SK-N-SH (cell line): ENCODE measurements at regions not wholly inside any gene's neighbourhood (a gene's known extent, or its start where the extent isn't known, plus 50 kb on each side); places are given as distances from the start of the nearest gene placed in this dataset.

Source experiments
- CTCF ChIA-PET: fragments of 300-600, 350-600 bp; formaldehyde crosslinking; extraction: SDS; loops from one replicate; lab custom pipeline; 2021; lab: Yijun Ruan, JAX
- POLR2A ChIA-PET: fragments of 350-600 bp; sonication (Branson Sonifier 250); formaldehyde crosslinking; extraction: SDS; loops from one replicate; lab custom pipeline; 2020; ENCODE audit warnings: antibody characterized with exemption, inconsistent platforms; lab: Yijun Ruan, JAX
- DNase-seq: peaks from one replicate; pipeline ENCODE4 v3.0.0; 2012
- H2AFZ ChIP-seq: fragments of 200-600 bp; sonication (generic); 2 replicates; pipeline ENCODE4 v1.8.1; 2016; ENCODE audit warnings: antibody characterized with exemption, mild to moderate bottlenecking, low read depth
- H3F3A ChIP-seq: fragments of 200-600 bp; sonication (generic); replicated peaks from 2 replicates; pipeline ENCODE3; 2016; ENCODE audit warnings: antibody characterized with exemption, mild to moderate bottlenecking; ENCODE audit not compliant: insufficient read depth
- H3K27ac ChIP-seq, 2 experiments: fragments of 200-500 bp in 1 of 2; fragments of 200-600 bp in 1 of 2; sonication (Bioruptor generic) in 1 of 2; sonication (generic), shearing (Covaris generic) in 1 of 2; 2 replicates each; pipeline versions ENCODE4 v1.5.1 to v1.6.1; 2014 to 2016; ENCODE audit warnings: low read depth in 2 of 2, inconsistent platforms in 1 of 2, low read length in 1 of 2, mild to moderate bottlenecking in 1 of 2, mixed read lengths in 1 of 2
- H3K27me3 ChIP-seq: fragments of 200-600 bp; sonication (generic), shearing (Covaris generic); 2 replicates; pipeline ENCODE4 v1.6.1; 2016; ENCODE audit warnings: mixed run types; ENCODE audit not compliant: insufficient read depth
- H3K36me3 ChIP-seq, 2 experiments: fragments of 200-500 bp in 1 of 2; fragments of 200-600 bp in 1 of 2; sonication (Bioruptor generic) in 1 of 2; sonication (generic) in 1 of 2; replicated peaks in 1 of 2; 2 replicates each; pipeline versions ENCODE3 to v1.5.1; 2014 to 2016; ENCODE audit warnings: low read length in 1 of 2, mild to moderate bottlenecking in 1 of 2; ENCODE audit not compliant: insufficient read depth in 2 of 2, control insufficient read depth in 1 of 2
- H3K4me1 ChIP-seq, 2 experiments: fragments of 200-500 bp in 1 of 2; fragments of 200-600 bp in 1 of 2; sonication (Bioruptor generic) in 1 of 2; sonication (generic), shearing (Covaris generic) in 1 of 2; 2 replicates each; pipeline versions ENCODE4 v1.5.1 to v1.6.1; 2014 to 2016; ENCODE audit warnings: low read depth in 1 of 2, low read length in 1 of 2, mixed run types in 1 of 2; ENCODE audit not compliant: insufficient read depth in 2 of 2, control insufficient read depth in 1 of 2
- H3K4me2 ChIP-seq: fragments of 200-600 bp; sonication (generic), shearing (Covaris generic); 2 replicates; pipeline ENCODE4 v1.6.1; 2017; ENCODE audit warnings: mixed run types
- H3K4me3 ChIP-seq, 2 experiments: fragments of 200-500 bp in 1 of 2; fragments of 200-600 bp in 1 of 2; sonication (Bioruptor generic) in 1 of 2; sonication (generic), shearing (Covaris generic) in 1 of 2; 2 replicates each; pipeline versions ENCODE4 v1.5.1 to v1.8.1; 2014 to 2016; ENCODE audit warnings: low read depth in 2 of 2, inconsistent platforms in 1 of 2, low read length in 1 of 2, mild to moderate bottlenecking in 1 of 2, mixed read lengths in 1 of 2, moderate library complexity in 1 of 2
- H3K79me2 ChIP-seq: fragments of 200-600 bp; sonication (generic); 2 replicates; pipeline ENCODE4 v1.8.1; 2017; ENCODE audit warnings: mild to moderate bottlenecking; ENCODE audit not compliant: insufficient read depth
- H3K9ac ChIP-seq: fragments of 200-600 bp; sonication (generic); 2 replicates; pipeline ENCODE4 v1.6.1; 2017; ENCODE audit warnings: mixed run types
- H3K9me2 ChIP-seq: fragments of 200-600 bp; sonication (generic); 2 replicates; pipeline ENCODE4 v1.6.1; 2017; ENCODE audit warnings: mixed run types
- H3K9me3 ChIP-seq: fragments of 200-600 bp; sonication (generic); 2 replicates; pipeline ENCODE4 v1.6.1; 2017; ENCODE audit warnings: mixed run types, mild to moderate bottlenecking, moderate library complexity
- H4K20me1 ChIP-seq: fragments of 200-600 bp; sonication (generic); 2 replicates; pipeline ENCODE4 v1.6.1; 2017; ENCODE audit warnings: mild to moderate bottlenecking, mixed run types; ENCODE audit not compliant: insufficient read depth
- CTCF ChIP-seq: fragments of 200-600 bp; sonication (generic); IDR thresholded peaks from 2 replicates; pipeline ENCODE4 v1.6.1; 2017; ENCODE audit warnings: antibody characterized with exemption, mild to moderate bottlenecking, moderate library complexity
- FOSL2 ChIP-seq: IDR thresholded peaks from 2 replicates; pipeline ENCODE4 v1.4.0; 2012; ENCODE audit warnings: low read depth, mild to moderate bottlenecking, moderate library complexity, borderline replicate concordance
- GATA2 ChIP-seq: sonication (generic); formaldehyde crosslinking; IDR thresholded peaks from 2 replicates; pipeline ENCODE4 v1.5.0; 2020; ENCODE audit warnings: mild to moderate bottlenecking, missing genetic modification reagents
- MAX ChIP-seq: IDR thresholded peaks from 2 replicates; pipeline ENCODE4 v1.4.0; 2012; ENCODE audit warnings: low read depth
- MXI1 ChIP-seq: IDR thresholded peaks from 2 replicates; pipeline ENCODE4 v1.6.1; 2012; ENCODE audit warnings: mild to moderate bottlenecking, low read depth, low read length, improper control_type of control experiment
- NFIC ChIP-seq: IDR thresholded peaks from 2 replicates; pipeline ENCODE4 v1.4.0; 2012; ENCODE audit warnings: borderline replicate concordance
- NRF1 ChIP-seq: IDR thresholded peaks from 2 replicates; pipeline ENCODE4 v1.6.1; 2012; ENCODE audit warnings: low read depth, mild to moderate bottlenecking, low read length
- PBX3 ChIP-seq: IDR thresholded peaks from 2 replicates; pipeline ENCODE4; 2012
- RAD21 ChIP-seq: IDR thresholded peaks from 2 replicates; pipeline ENCODE4 v1.6.1; 2012; ENCODE audit warnings: mild to moderate bottlenecking, low read length
- RCOR1 ChIP-seq: fragments of 150-350 bp; IDR thresholded peaks from 2 replicates; pipeline ENCODE4 v1.6.1; 2017; ENCODE audit warnings: antibody characterized with exemption, low read length
- SMC3 ChIP-seq: IDR thresholded peaks from 2 replicates; pipeline ENCODE4 v1.6.1; 2012; ENCODE audit warnings: low read depth, low read length, improper control_type of control experiment
- TAF1 ChIP-seq: IDR thresholded peaks from 2 replicates; pipeline ENCODE4 v1.6.1; 2012; ENCODE audit warnings: low read depth, mild to moderate bottlenecking, low read length, moderate library complexity, borderline replicate concordance
- USF2 ChIP-seq: fragments of 150-350 bp; IDR thresholded peaks from 2 replicates; pipeline ENCODE4 v1.6.1; 2017; ENCODE audit warnings: antibody characterized with exemption, low read length, low read depth, borderline replicate concordance
- YY1 ChIP-seq: IDR thresholded peaks from 2 replicates; pipeline ENCODE4 v1.4.0; 2012; ENCODE audit warnings: low read depth, mild to moderate bottlenecking
- ZBTB33 ChIP-seq: IDR thresholded peaks from 2 replicates; pipeline ENCODE4 v1.4.0; 2012; ENCODE audit warnings: low read depth, borderline replicate concordance
- WGBS: methylation state at CpG from one replicate; pipeline ENCODE4 v1.1.6; 2017; ENCODE audit warnings: low lambda C conversion rate; 5-methylcytosine and 5-hydroxymethylcytosine counted together

- no peak for TF ChIP-seq RAD21
- TF ChIP-seq NRF1 = no peak
- TF ChIP-seq GATA2 = no peak
- no peak for TF ChIP-seq RCOR1
- no peak for TF ChIP-seq TAF1
- TF ChIP-seq NFIC = no peak
These were observed 74.8 kb upstream of the CDK1 start (continued) for GRCh38 chr10:60703266-60704041.

- Histone ChIP-seq H3K4me2 (no peak overlapping the region), H3K27me3 (no peaks in the 10 kb centered on the region), H3K9me2 (no peaks in the 10 kb centered on the region), H3K9ac (no peak overlapping the region), H3K4me3 (no peak overlapping the region), H2AFZ (no peak overlapping the region), H3K9me3 (no peaks in the 10 kb centered on the region), H3K79me2 (no peaks in the 10 kb centered on the region), H4K20me1 (no peaks in the 10 kb centered on the region), H3K4me1 (no peaks in the 10 kb centered on the region), H3K36me3 (no peaks in the 10 kb centered on the region), H3K27ac (no peak overlapping the region), H3F3A (no peaks in the 10 kb centered on the region)
- no peak for DNase-seq
- POLR2A ChIA-PET = no interaction called here
- CTCF ChIA-PET = no interaction called here
- no peak for TF ChIP-seq PBX3
- TF ChIP-seq CTCF = no peak
- TF ChIP-seq YY1 = no peak
- no peak for TF ChIP-seq USF2
- no peak for TF ChIP-seq GATA2
- no peak for TF ChIP-seq MXI1
These were observed 90.6 kb upstream of the CDK1 start for GRCh38 chr10:60687679-60688078.

- H3K4me3 ChIP-seq = no peak overlapping the region
- H3K36me3 ChIP-seq = no peaks in the 10 kb centered on the region
- no peak for DNase-seq
- ChIA-PET POLR2A (no interaction called here), CTCF (interaction anchor here (0.6 kb wide), 1 partner anchor 63 kb away, joined by 3 read pairs; no protein-coding TSS in a partner anchor)
- no peak for TF ChIP-seq CTCF
- TF ChIP-seq GATA2 = no peak
- no peak for TF ChIP-seq FOSL2
- no peak for TF ChIP-seq ZBTB33
- TF ChIP-seq MAX = no peak
- TF ChIP-seq SMC3 = no peak
- no peak for TF ChIP-seq NRF1
- WGBS = 84% methylated on average over 15 of the region's 15 CpGs
- H3K9me2 ChIP-seq = no peaks in the 10 kb centered on the region
- H4K20me1 ChIP-seq = no peaks in the 10 kb centered on the region
- no peak overlapping the region for H3K27ac ChIP-seq
- H3K79me2 ChIP-seq = no peaks in the 10 kb centered on the region
- no peaks in the 10 kb centered on the region for H3K27me3 ChIP-seq
- H2AFZ ChIP-seq = no peak overlapping the region
- H3K9me3 ChIP-seq = no peaks in the 10 kb centered on the region
- H3K4me2 ChIP-seq = no peak overlapping the region
- H3K9ac ChIP-seq = no peak overlapping the region
- no peaks in the 10 kb centered on the region for H3K4me1 ChIP-seq
- H3F3A ChIP-seq = no peaks in the 10 kb centered on the region
These were observed 94.2 kb upstream of the CDK1 start for GRCh38 chr10:60684091-60684490.
